TTC549 (cell line): ENCODE measurements at regions not wholly inside any gene's neighbourhood (a gene's known extent, or its start where the extent isn't known, plus 50 kb on each side); places are given as distances from the start of the nearest gene placed in this dataset.
"Not testable (repeated sequence)": the region's sequence is repeated elsewhere in the genome, so short reads cannot be mapped to it uniquely, and the experiment has no call there.

Experiments used
- FAIRE-seq: peaks from 2 replicates; lab custom pipeline; 2012; peaks lifted over from hg19 to GRCh38; lab: Jason Lieb, UNC

- not testable (repeated sequence) for FAIRE-seq
Observed at GRCh38 chr17:14423156-14423555, 122.3 kb downstream of the HS3ST3B1 start.

- no peak for FAIRE-seq
Observed at GRCh38 chr17:14417336-14417735, 116.5 kb downstream of the HS3ST3B1 start.

- no peak for FAIRE-seq
Observed at GRCh38 chr17:14409292-14409691, 108.4 kb downstream of the HS3ST3B1 start.

GRCh38 chr17:14407541-14407940, 106.7 kb downstream of the HS3ST3B1 start:
- no peak for FAIRE-seq

- no peak for FAIRE-seq
Observed at GRCh38 chr17:14405189-14405588, 104.3 kb downstream of the HS3ST3B1 start.
